ENCODE measurements at regions not wholly inside any gene's neighbourhood (a gene's known extent, or its start where the extent isn't known, plus 50 kb on each side); places are given as distances from the start of the nearest gene placed in this dataset.

GRCh38 chr18:44467718-44468117 lies 213.0 kb upstream of the SETBP1 start:
- in situ Hi-C loops (cut with MboI; ENCODE audit: low pct_ligation_motif_present in 1 of 4, low pct_unique_long_range_greater_than_20kb in 1 of 4, low sequenced_read_pairs in 3 of 4): no loop called here
- TF ChIP-seq EP300 (IDR thresholded peaks at IDR 0.05; ENCODE audit: low read depth) (no peak), POLR2AphosphoS5 (IDR thresholded peaks at IDR 0.05) (no peak), POLR2A (IDR thresholded peaks at IDR 0.05) (no peak)
- TF ChIP-seq, protein P1, sequence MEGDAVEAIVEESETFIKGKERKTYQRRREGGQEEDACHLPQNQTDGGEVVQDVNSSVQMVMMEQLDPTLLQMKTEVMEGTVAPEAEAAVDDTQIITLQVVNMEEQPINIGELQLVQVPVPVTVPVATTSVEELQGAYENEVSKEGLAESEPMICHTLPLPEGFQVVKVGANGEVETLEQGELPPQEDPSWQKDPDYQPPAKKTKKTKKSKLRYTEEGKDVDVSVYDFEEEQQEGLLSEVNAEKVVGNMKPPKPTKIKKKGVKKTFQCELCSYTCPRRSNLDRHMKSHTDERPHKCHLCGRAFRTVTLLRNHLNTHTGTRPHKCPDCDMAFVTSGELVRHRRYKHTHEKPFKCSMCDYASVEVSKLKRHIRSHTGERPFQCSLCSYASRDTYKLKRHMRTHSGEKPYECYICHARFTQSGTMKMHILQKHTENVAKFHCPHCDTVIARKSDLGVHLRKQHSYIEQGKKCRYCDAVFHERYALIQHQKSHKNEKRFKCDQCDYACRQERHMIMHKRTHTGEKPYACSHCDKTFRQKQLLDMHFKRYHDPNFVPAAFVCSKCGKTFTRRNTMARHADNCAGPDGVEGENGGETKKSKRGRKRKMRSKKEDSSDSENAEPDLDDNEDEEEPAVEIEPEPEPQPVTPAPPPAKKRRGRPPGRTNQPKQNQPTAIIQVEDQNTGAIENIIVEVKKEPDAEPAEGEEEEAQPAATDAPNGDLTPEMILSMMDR (IDR thresholded peaks at IDR 0.05): no peak
- no peaks in the 10 kb centered on the region for H3K9me3 ChIP-seq
- no peaks in the 10 kb centered on the region for H3K27me3 ChIP-seq
- WGBS, 2 donors (ENCODE audit: low coverage in 1 of 2): 72 to 73% methylated on average over 2 of the region's 2 CpGs
- no peaks in the 10 kb centered on the region for H3K36me3 ChIP-seq
- H3K4me3 ChIP-seq: no peak overlapping the region
- no peak for DNase-seq
- H3K4me1 ChIP-seq: no peaks in the 10 kb centered on the region
- intact Hi-C loops (cut with DNase I; ENCODE audit: low total_unique reads): no loop called here
- no peak overlapping the region for H3K27ac ChIP-seq

GRCh38 chr18:44473394-44474066 lies 207.2 kb upstream of the SETBP1 start:
- H3K4me1 ChIP-seq: no peaks in the 10 kb centered on the region
- 68% methylated on average over 2 of the region's 2 CpGs; no CpG with 5 or more reads in 1 of the 2 donors for WGBS, 2 donors (ENCODE audit: low coverage in 1 of 2)
- DNase-seq: no peak
- in situ Hi-C loops (cut with MboI; ENCODE audit: low pct_ligation_motif_present in 1 of 4, low pct_unique_long_range_greater_than_20kb in 1 of 4, low sequenced_read_pairs in 3 of 4): no loop called here
- no peak overlapping the region for H3K4me3 ChIP-seq
- no peaks in the 10 kb centered on the region for H3K36me3 ChIP-seq
- H3K27me3 ChIP-seq: no peaks in the 10 kb centered on the region
- no peak overlapping the region for H3K27ac ChIP-seq
- no peak for TF ChIP-seq POLR2AphosphoS5 (IDR thresholded peaks at IDR 0.05)
- TF ChIP-seq, protein P1 (IDR thresholded peaks at IDR 0.05): no peak
- TF ChIP-seq EP300 (IDR thresholded peaks at IDR 0.05; ENCODE audit: low read depth): no peak
- no peak for TF ChIP-seq POLR2A (IDR thresholded peaks at IDR 0.05)
- no peaks in the 10 kb centered on the region for H3K9me3 ChIP-seq
- intact Hi-C loops (cut with DNase I; ENCODE audit: low total_unique reads): no loop called here

GRCh38 chr18:44474067-44474411 lies 206.6 kb upstream of the SETBP1 start:
- WGBS, 2 donors (ENCODE audit: low coverage in 1 of 2): 58 to 73% methylated on average over 2 to 3 of the region's 3 CpGs
- Histone ChIP-seq H3K36me3 (no peaks in the 10 kb centered on the region), H3K4me3 (no peak overlapping the region), H3K4me1 (no peaks in the 10 kb centered on the region), H3K27me3 (no peaks in the 10 kb centered on the region), H3K9me3 (no peaks in the 10 kb centered on the region), H3K27ac (no peak overlapping the region)
- in situ Hi-C loops (cut with MboI; ENCODE audit: low pct_ligation_motif_present in 1 of 4, low pct_unique_long_range_greater_than_20kb in 1 of 4, low sequenced_read_pairs in 3 of 4) (no loop called here), intact Hi-C loops (cut with DNase I; ENCODE audit: low total_unique reads) (no loop called here)
- no peak for DNase-seq
- TF ChIP-seq EP300 (IDR thresholded peaks at IDR 0.05; ENCODE audit: low read depth) (no peak), POLR2A (IDR thresholded peaks at IDR 0.05) (no peak), POLR2AphosphoS5 (IDR thresholded peaks at IDR 0.05) (no peak)
- TF ChIP-seq, protein P1 (IDR thresholded peaks at IDR 0.05): no peak

- H3K9me3 ChIP-seq: peaks cover 0 to 4% of the 10 kb centered on the region in 2 donors
- in situ Hi-C loops (cut with MboI; ENCODE audit: low pct_ligation_motif_present in 1 of 4, low pct_unique_long_range_greater_than_20kb in 1 of 4, low sequenced_read_pairs in 3 of 4): no loop called here
- H3K36me3 ChIP-seq: no peaks in the 10 kb centered on the region
- no peak for DNase-seq
- no peak overlapping the region for H3K27ac ChIP-seq
- H3K4me3 ChIP-seq: no peak overlapping the region
- intact Hi-C loops (cut with DNase I; ENCODE audit: low total_unique reads): no loop called here
- no peaks in the 10 kb centered on the region for H3K27me3 ChIP-seq
- TF ChIP-seq, protein P1 (IDR thresholded peaks at IDR 0.05): no peak
- no peak for TF ChIP-seq POLR2A (IDR thresholded peaks at IDR 0.05)
- TF ChIP-seq POLR2AphosphoS5 (IDR thresholded peaks at IDR 0.05): no peak
- TF ChIP-seq EP300 (IDR thresholded peaks at IDR 0.05; ENCODE audit: low read depth): no peak
- H3K4me1 ChIP-seq: no peaks in the 10 kb centered on the region
Observed at GRCh38 chr18:44474591-44474990, 206.1 kb upstream of the SETBP1 start.

Data from transverse colon (tissue), 4 donors.